HEK293T (cell line): ENCODE measurements at regions not wholly inside any gene's neighbourhood (a gene's known extent, or its start where the extent isn't known, plus 50 kb on each side); places are given as distances from the start of the nearest gene placed in this dataset.
"Not testable (repeated sequence)": the region's sequence is repeated elsewhere in the genome, so short reads cannot be mapped to it uniquely, and the experiment has no call there.

Experiments used
- ARNT ChIP-seq: fragments of 450-650 bp; IDR thresholded peaks from 2 replicates; pipeline ENCODE4 v1.6.1; 2017; ENCODE audit warnings: mild to moderate bottlenecking
- ELF4 ChIP-seq: fragments of 450-650 bp; IDR thresholded peaks from 2 replicates; pipeline ENCODE4 v1.6.1; 2017; ENCODE audit warnings: antibody characterized with exemption
- FOXK2 ChIP-seq: fragments of 450-650 bp; IDR thresholded peaks from 2 replicates; pipeline ENCODE4 v1.6.1; 2016; ENCODE audit warnings: mild to moderate bottlenecking
- PKNOX1 ChIP-seq: fragments of 450-650 bp; IDR thresholded peaks from 2 replicates; pipeline ENCODE4 v1.6.1; 2016
- SP1 ChIP-seq: fragments of 450-650 bp; IDR thresholded peaks from 2 replicates; pipeline ENCODE4 v1.6.1; 2017
- SUZ12 ChIP-seq: fragments of 450-650 bp; IDR thresholded peaks from 2 replicates; pipeline ENCODE4 v1.6.1; 2016; ENCODE audit warnings: mild to moderate bottlenecking

GRCh38 chr14:105647426-105647783 is 121.0 kb downstream of the TMEM121 start:
- TF ChIP-seq ELF4, PKNOX1, SUZ12, SP1, FOXK2, ARNT: not testable (repeated sequence)
